Suppressor macrophage treated with lipopolysaccharide for 4 hours (primary cell): ENCODE measurements at regions not wholly inside any gene's neighbourhood (a gene's known extent, or its start where the extent isn't known, plus 50 kb on each side); places are given as distances from the start of the nearest gene placed in this dataset.
"Not testable (repeated sequence)": the region's sequence is repeated elsewhere in the genome, so short reads cannot be mapped to it uniquely, and the experiment has no call there.

Experiments used
- DNase-seq: peaks from one replicate; pipeline ENCODE4 v3.0.0-alpha.2; 2020

DNA sequence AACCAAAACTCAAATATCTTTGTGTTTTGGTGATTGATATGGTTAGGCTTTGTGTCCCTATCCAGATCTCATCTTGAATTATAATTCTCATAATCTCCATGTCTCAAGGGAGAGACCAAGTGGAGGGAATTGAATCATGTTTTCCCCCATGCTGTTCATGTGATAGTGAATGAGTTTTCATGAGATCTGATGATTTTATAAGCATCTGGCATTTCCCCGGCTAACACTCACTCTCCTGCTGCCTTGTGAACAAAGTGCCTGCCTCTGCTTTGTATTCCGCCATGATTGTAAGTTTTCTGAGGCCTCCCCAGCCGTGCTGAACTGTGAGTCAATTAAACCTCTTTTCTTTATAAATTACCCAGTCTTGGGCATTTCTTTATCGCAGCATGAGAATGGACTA lies 419.5 kb downstream of the SH2D4B start:
- no peak for DNase-seq

DNA sequence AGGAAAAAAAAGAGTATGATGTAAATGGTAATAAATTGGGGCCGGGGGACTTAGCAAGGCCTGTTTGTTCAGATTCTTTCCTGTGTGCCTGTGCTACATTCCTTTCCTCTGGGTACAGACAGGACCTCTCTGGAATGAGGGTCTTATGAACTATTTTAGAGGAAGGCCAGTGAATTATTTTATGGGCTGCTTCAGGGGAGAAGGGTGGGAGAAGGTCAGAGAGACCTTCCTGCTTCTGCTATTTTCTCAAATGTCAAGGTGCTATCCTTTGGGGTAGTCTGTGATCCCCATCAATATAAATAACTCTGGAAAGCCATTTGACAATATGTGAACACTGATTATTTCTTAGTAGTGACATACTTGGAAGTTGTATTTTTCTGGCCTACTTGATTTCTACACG lies 426.5 kb downstream of the SH2D4B start:
- DNase-seq, result no peak

DNA sequence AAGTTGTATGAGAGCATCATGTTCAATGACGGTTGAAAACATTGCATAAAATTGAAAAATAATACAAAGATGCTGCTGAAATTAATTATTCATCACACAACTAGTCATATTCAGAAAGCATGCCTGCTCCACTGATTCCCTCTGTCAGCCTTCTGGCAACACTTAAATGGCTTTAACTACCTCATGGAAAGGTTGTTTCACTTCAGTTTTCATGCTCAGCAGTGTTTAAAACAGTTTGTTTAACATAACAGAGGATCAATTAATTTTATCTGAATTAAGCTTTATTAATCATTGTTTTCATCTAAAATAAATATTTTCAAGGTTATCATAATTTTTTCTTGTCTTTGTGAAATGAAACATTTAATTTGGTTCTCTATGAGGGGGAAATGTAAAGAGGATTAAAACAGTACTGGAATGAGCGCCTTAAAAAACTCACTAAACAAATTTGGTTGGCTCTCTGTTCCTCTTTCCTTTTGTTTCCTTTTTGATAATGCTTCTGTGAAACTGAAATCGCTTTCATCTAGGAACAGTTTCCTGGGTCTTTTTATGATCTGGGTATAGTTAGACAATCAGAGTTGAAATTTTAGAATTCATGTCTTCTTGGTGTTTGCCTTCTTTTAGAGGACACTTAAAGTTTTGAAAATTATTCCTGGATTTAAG lies 427.4 kb downstream of the SH2D4B start:
- peak; percentile 20 for DNase-seq

- DNase-seq, result no peak
These were observed 428.8 kb downstream of the SH2D4B start for GRCh38 chr10:80966326-80966986.

DNA sequence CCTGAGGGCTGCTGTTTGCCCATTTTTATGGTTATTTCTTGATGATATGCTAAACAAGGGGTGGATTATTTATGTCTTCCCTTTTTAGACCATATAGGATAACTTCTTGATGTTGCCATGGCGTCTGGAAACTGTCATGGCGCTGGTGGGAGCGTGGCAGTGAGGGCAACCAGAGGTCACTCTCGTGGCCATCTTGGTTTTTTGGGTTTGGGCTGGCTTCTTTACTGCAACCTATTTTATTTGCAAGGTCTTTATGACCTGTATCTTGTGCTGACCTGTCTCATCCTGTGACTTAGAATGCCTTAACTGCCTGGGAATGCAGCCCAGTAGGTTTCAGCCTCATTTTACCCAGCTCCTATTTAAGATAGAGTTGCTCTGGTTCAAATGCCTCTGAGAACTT lies 429.7 kb downstream of the SH2D4B start:
- not testable (repeated sequence) for DNase-seq

- no peak for DNase-seq
These were observed 431.2 kb downstream of the SH2D4B start for GRCh38 chr10:80968903-80969302.

- DNase-seq, result no peak
These were observed 433.8 kb downstream of the SH2D4B start for GRCh38 chr10:80971461-80971860.

- DNase-seq, result no peak
These were observed 439.0 kb downstream of the SH2D4B start for GRCh38 chr10:80976658-80977057.

DNA sequence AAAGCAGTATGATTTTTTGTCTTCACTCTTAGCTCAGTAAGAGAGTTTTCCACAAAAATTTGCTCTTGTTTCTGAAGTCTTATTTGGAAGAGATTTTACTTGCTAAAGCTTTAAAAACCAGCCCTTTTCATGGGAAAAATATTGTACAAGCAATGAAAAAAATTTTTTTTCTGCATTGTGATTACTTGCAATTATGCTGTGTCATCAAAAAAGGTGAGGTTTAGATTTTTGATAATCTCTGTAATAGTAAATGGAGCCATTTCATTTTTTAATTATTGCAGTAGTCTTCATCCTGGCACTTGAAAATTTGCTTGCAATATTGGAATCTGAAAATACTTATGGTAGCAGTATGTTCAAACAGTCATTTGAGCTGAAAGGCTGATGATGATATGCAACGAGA lies 447.4 kb downstream of the SH2D4B start:
- no peak for DNase-seq

- no peak for DNase-seq
These were observed 448.9 kb downstream of the SH2D4B start for GRCh38 chr10:80986596-80986995.

- DNase-seq, result no peak
These were observed 451.1 kb downstream of the SH2D4B start for GRCh38 chr10:80988755-80989154.

DNA sequence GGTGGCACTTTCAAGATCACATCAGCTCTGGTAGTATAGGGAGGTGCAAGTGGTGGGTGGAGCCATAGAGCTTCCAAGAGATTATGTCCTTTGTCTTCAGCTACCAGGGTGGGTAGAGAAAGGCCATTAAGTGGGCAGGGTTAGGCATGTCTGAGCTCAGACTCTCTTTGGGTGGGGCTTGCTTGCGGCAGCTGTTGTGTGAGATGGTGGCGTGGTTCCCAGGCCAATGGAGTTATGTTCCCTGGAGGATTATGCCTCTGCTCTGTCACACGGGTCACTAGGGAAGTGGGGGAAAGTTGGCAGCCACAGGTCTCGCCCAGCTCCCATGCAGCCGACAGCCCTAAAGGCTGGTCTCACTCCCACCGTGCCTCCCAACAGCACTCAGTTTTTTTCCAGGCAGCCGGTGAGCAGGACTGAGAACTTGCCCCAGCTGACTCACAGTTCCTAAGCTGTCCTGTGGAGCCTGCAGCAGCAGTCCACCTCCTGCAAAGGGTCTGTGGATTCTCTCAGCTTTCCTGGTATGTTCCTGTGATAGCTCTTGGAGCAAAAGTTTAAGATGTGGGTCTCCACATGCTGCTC lies 459.0 kb downstream of the SH2D4B start:
- DNase-seq, result no peak

GRCh38 chr10:81000781-81001180 lies 463.1 kb downstream of the SH2D4B start:
- no peak for DNase-seq

- DNase-seq, result no peak
These were observed 464.7 kb downstream of the SH2D4B start for GRCh38 chr10:81002382-81002781.

- DNase-seq, result no peak
These were observed 470.2 kb downstream of the SH2D4B start for GRCh38 chr10:81007872-81008271.

DNA sequence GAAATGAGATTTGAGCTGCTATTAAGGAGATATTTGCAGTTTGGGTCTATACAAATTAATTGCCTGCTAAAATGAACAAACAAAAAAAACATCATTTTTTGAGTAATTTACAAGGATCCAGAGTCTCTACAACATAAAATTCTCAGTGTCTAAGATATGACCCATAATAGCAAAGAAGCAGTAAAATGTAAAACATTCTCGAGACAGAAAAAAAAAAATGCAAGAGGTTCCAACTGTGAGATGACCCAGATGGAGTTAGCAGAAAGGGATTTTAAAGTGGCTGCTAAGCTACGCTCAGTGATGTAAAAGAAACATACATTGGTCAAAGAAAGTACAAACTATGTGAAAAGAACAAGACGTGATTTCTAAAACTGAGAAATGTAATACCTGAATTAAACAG lies 471.0 kb downstream of the SH2D4B start:
- DNase-seq, result no peak

DNA sequence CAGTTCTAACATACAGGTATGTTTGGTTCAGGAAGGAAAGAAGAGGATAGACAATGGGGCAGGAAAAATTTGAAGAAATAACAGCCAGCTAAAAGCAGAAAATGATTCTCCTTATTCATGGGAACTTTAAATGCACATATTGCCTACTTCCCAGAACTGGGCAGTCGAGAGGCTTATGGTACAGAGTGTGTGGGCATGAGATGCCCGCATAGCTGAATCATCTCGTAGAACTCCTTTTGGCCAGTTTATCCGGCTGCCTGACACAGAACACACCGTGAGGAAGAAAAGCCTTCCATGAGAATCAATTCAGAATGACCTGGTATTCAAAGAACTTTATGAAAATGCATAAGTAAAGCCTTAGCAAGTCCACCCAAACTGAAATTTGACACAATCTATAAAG lies 471.6 kb downstream of the SH2D4B start:
- no peak for DNase-seq

DNA sequence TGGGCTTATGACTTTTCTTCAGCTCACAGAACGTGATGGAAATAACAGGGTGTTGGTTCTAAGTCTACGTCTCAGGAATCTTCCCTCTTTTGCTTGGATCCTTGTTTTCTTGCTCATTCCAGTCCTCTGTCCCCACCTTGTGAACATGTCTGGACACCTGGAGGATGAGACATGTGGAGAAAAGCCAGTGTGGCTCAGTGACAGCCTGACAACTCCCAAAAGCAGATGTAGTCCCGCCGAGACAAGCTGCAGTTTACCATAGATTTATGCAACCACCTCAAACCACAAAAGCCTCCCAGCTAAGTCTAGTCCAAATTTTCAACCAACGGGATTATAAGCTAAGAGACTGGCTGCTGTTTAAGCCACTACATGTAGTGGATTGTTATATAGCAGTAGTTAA lies 476.1 kb downstream of the SH2D4B start:
- DNase-seq, result no peak

GRCh38 chr10:81019029-81019890 lies 481.6 kb downstream of the SH2D4B start:
- peak; percentile 58 for DNase-seq

DNA sequence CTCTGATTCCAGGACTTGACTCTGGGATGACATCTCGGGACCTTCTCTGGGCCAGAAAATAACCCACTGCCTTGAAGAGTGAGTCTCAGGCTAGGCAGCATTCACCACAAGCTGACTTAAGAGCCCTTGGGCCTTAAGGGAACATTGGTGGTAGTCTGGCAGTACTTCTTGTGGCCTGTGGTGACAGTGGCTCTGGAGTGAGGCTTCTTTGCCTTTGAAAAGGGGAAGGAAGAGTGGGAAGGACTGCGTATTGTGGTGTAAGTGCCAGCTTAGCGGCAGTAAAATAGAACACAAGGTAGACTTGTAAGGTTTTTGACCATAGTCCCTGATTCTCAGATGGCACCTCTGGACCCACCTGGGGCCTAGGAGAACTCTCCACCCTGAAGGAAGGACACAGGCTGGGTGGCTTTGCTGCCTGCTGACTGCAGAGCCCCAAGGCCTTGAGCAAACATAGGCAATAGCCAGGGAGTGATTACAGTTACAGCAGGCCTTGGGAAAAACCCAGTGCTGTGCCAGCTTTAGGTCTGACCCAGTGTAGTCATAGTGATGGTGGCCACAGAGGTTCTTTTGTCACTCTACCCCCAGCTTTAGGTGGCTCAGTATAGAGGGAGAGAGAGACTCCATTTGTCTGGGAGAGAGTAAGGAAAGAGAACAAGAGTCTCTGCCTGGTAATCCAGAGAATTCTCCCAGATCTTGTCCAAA lies 483.9 kb downstream of the SH2D4B start:
- peak; percentile 14 for DNase-seq

GRCh38 chr10:81026591-81026990 lies 488.9 kb downstream of the SH2D4B start:
- no peak for DNase-seq

DNA sequence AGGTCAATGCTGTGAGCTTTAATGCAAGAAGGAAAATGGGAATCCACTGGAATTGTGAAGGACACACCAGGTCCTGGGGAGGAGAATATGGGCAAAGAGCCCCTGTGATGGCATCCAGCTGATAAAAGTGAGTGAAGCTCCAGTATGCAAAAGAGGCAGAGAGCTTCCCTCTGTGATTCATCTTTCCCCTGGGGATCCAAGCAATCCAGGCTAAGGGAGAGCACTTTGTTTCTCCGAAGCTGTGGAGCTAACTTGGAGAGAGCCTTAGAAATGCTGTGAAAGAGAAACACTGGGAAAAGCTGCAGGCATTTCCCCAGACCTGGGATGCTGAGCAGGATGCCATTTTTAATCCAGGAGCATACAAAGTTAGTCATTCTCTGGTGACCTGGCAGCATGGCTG lies 489.5 kb downstream of the SH2D4B start:
- no peak for DNase-seq

GRCh38 chr10:81027706-81028105 lies 490.0 kb downstream of the SH2D4B start:
- DNase-seq, result no peak
